GM21526 (cell line): ENCODE measurements at regions not wholly inside any gene's neighbourhood (a gene's known extent, or its start where the extent isn't known, plus 50 kb on each side); places are given as distances from the start of the nearest gene placed in this dataset.
"Not testable (repeated sequence)": the region's sequence is repeated elsewhere in the genome, so short reads cannot be mapped to it uniquely, and the experiment has no call there.

ENCODE experiments used
- ATAC-seq: cut with Tn5 transposase; IDR thresholded peaks from one replicate; pipeline ENCODE4 v1.9.1; 2021; ENCODE audit warnings: moderate library complexity; ENCODE audit not compliant: unreplicated experiment, low FRiP score

DNA sequence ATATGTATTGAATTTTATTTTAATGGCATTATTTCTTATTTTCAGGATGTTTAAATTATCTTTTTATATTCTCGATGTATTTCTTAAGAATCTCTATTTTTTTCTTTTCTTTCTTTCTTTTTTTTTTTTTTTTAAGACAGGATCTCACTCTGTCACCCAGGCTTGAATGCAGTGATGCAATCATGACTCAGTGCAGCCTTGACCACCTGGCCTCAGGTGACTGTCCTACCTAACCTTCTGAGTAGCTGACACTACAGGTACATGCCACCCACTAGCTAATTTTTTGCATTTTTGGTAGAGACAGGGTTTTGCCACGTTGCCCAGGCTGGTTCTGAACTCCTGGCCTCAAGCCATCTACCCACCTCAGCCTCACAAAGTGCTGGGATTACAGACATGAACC lies 143.8 kb upstream of the LAMA2 start:
- no peak for ATAC-seq

DNA sequence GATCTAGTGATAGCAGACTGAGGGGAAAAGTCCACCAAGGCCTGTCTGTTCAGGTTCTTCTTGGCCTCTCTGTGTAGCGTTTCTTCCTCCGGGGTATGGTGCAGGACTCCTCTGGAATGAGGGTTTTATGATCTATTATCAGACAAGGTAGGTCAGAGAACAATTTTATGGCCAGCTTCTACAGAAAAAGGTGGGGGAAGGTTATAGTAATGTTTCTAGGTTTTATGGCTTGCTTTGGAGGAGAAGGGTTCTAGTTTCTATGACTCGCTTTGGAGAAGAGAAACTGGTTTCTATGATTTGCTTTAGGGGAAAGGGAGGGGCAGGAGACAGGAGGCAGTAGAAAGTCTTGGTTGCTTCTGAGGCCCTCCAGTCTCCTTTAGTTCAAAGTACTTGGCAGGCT lies 144.8 kb upstream of the LAMA2 start:
- ATAC-seq: peak; percentile 90

- ATAC-seq: no peak
Observed at GRCh38 chr6:128736780-128737179, 146.2 kb upstream of the LAMA2 start.

DNA sequence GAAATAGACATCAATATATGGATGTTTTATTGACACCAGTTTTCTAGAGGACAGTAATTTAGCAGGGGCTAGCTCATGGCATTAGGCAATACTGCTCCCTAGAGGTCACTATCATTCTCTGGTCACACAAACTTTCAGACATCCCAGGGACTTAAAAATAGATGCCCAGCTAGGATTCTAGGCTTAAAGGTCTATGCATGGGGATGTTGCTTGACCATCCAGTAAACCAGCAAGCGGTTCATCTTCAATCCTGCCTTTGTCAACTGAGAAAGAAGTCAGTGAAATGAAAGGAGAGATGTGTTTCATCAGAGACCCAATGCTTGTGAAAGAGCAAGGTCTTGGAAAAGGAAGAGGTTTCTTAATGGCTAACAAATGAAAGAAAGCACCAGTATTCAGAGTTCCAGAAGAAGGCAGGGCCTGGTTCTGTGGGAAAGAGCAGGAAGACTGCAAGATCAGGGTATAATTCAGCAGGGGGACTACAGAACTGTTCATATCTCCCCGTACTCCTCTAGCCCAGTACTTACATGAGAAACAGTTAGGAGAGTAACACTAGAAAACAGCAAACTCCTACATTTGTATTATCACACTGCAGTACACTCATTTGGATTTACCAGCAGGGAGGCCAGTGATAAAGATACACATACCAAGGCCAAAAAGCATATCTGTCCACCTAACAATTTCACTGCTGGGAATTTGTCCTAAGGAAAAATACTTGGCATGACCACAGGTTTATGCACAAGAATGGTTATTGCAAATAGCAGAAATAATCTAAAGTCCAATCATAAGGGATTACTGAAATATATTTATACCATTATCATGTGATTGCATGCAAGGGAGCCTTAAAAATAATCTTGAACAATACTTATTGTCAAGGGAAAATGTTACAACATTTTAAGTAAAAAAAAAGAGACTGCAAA lies 151.4 kb upstream of the LAMA2 start:
- ATAC-seq: no peak

DNA sequence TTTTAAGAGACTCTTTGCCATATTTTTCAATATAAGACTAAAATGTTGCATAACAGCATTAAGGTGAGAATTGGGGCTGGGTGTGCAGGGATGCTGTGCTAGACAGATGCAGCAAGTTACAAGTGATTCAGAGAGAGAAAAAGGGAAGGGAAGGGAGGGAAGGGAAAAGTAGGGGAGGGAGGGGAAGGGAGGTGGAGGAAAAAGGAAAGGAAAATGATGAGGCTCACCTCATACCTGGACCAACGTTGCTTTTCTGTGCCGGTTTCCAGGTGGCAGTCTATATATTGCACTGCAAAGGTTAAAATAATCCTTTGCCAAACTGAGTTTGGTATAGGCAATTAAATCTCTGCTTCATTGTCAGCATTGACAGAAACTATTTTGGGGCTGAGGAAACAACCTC lies 155.4 kb upstream of the LAMA2 start:
- ATAC-seq: no peak

DNA sequence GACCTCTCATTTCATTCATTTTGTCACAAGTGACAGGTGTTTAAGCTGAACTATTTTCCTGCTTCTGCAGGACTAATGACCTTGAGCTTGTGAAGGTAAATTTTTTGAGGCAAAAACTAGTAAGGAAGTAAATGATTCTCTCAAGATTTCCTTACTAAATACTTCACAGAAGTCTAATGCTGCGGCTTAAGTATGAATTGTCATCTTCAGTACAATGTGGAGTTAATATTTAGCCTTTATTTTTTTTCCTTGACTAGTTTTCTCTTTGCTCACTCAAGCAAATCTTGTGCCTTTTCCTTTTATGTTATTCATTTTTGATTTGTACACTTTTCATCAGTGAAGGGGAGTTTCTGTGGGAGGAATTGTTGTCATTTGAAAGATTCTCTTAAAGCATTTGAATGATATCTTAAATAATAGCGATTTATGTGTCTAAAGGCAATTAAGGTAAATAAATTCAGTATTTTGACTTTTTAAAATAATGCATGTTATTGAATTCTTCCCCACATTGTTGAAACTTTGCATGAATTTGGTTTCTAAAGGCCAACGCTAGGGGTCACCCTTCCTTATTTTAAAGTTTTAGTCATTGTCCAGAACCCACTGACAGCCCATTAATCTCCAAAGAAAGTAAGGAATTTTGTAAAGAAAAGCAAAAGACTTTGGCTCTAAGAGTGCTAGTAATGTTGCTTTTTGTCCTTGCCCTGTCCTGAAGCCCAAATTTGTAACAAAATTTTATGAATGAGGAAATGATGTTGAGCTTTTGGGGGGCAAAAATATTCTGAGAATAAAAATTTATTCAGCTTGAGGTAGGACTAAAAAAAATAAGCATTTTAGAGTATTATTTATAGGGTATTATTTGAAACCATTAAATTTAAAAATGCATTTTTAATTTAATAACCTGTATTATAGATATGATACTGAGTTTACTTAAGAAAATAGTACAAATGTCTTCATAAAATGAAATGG lies 157.4 kb upstream of the LAMA2 start:
- no peak for ATAC-seq

GRCh38 chr6:128724738-128725137 lies 158.2 kb upstream of the LAMA2 start:
- ATAC-seq: no peak

DNA sequence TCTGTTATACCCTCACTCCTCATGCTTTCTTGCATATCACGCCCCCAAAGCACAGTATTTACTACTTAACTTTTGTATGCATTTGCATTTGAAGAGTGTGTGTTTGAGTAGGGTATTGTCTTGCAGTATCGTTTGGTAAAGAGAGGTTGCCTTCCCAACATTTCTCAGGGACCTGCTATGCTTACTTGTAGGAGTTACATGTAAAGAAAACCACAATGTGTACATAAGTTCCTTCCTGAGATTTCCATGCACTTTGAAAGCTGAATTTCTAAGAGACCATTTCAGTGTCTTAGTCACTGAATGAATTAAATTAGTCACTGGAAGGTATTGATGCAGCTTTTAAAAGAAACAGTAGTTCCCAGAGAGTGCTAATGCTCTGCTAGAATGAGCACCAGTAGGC lies 159.3 kb upstream of the LAMA2 start:
- ATAC-seq: no peak

DNA sequence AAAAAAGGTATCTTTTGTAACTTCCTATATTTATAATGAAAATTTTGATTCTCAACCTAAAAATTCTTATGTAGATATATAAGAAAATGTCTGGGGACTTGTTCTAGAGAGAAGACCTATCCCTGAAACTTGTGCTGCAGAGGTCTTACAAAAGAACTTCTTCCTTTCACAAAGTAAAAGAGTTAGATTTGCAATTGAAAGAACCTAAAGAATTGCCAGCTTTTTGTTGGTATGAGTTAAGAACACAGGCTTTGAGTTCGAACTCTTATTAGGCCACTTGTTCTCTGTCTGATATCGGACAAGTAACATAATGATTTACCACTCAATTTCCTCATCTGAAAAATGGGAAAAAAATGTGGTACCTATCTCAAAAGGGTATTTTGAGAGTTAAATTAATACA lies 162.0 kb upstream of the LAMA2 start:
- ATAC-seq: no peak

DNA sequence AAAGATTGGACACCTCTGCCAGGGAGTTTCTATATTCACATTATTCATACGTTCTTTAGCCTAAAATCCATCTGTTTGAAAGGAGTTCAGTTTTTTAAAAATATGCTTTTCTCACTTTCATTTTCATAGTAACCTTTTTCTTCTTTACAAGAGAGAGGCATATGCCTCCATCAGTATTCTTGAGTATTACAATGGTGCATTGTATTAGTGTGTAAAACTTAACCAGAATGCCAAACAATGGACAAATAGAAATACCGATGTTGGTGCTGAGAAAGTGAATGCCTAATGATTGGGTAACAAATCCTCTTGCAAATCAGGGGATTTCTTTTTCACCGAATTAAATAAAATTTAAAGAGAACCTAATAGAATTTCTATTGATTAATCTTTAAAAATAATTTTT lies 163.2 kb upstream of the LAMA2 start:
- no peak for ATAC-seq

DNA sequence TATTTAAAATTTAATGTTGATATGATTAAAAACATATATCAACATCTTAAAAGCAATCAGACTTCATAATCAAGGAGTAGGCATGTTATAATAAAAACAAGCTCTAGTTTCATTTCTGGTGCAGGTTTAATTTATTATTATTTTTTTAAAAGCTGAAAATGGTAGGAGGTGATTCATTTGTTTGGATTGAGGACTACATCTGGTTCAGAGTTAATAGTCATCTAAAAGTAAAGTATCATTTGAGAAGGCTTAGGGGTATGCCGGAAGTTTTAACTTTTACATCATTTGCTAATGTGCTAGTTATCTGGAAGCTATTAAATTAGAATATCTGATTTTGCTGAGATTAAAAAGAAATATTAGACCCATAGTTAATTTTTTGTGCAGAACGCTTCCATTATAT lies 169.5 kb upstream of the LAMA2 start:
- no peak for ATAC-seq

GRCh38 chr6:128712898-128713297 lies 170.0 kb upstream of the LAMA2 start:
- no peak for ATAC-seq

- no peak for ATAC-seq
Observed at GRCh38 chr6:128711149-128711548, 171.8 kb upstream of the LAMA2 start.

DNA sequence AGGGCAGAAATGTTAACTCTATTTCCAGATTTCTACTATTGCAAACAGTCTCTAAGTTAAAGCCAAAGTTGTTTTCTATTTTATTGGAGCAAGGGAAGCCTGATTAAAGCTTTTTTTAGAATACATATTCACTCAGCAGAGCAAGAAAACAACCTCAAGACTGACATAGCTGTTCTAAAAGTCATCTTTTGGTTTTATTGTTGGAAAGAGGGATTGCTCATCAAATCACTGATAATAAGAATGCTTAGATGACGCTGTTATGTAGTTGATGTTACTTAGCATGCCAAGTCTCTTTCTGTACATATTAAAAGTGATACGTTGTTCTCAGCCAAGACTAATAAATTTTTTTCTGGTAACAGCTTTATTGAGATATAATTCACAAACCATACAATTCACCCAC lies 172.6 kb upstream of the LAMA2 start:
- no peak for ATAC-seq

DNA sequence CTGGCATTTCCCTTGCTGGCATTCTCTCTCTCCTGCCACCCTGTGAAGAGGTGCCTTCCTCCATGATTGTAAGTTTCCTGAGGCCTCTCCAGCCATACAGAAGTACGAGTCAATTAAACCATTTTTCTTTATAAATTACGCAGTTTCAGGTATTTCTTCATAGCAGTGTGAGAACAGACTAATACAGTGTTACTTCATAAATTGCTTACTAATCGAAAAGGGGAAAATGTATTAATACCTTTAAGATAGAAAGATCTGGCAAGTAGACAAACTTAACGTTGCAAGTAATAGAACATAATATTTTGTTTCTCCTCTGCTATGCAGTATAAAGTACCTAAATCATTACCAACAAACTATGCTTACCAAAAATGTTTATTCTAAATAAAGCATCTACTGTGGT lies 178.3 kb upstream of the LAMA2 start:
- no peak for ATAC-seq

DNA sequence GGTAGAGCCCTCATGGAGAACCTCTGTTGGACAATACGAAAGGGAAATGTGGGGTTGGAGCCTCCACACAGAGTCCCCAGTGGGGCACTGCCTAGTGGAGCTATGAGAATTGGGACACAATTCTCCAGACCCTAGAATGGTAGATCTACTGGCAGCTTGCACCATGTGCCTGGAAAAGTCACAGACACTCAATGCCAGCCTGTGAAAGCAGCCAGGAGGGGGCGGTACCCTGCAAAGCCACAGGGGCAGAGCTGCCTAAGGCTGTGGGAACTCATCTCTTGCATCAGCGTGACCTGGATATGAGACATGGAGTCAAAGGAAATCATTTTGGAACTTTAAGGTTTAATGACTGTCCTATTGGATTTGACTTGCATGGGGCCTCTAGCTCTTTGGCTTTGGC lies 179.1 kb upstream of the LAMA2 start:
- ATAC-seq: not testable (repeated sequence)

GRCh38 chr6:128696691-128697689 lies 176.6 kb upstream of the PTPRK start:
- ATAC-seq: no peak

- ATAC-seq: peak; percentile 77
Observed at GRCh38 chr6:128694303-128695009, 174.1 kb upstream of the PTPRK start.

- ATAC-seq: no peak
Observed at GRCh38 chr6:128690063-128690462, 169.7 kb upstream of the PTPRK start.

DNA sequence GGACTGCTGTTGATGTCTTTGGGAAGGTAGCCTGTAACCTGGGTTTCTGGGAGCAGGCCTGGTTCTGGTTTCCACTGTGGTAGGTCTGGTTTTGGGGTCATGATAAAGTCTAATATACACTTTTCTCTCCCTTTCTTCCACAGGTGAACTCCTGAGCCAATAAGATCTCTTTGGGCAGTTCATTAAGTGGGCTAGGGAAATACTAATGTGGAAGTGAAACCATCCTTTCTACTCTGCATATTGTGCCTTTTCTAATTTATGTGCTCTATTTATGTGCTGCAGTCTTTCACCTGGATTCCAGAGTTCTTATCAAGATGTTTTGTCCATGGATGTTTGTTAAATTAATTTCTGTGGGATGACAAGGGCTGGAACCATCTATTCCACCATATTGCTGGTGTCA lies 165.7 kb upstream of the PTPRK start:
- no peak for ATAC-seq
